Endothelial cell of umbilical vein (primary cell): ENCODE measurements at regions not wholly inside any gene's neighbourhood (a gene's known extent, or its start where the extent isn't known, plus 50 kb on each side); places are given as distances from the start of the nearest gene placed in this dataset.

Source experiments
- BruUV-seq: library from RNA; stranded (reverse); fragments of 400-500 nt; replicated peaks from 2 replicates; lab custom pipeline; 2021; lab: Mats Ljungman, UMichigan
- CTCF ChIA-PET: fragments of 300-600, 350-600 bp; sonication (Branson Sonifier 250); formaldehyde crosslinking; loops from one replicate; lab custom pipeline; 2021; ENCODE audit warnings: antibody characterized with exemption, inconsistent platforms; lab: Charles Lee
- POLR2A ChIA-PET: fragments of 300-600, 350-600 bp; sonication (Branson Sonifier 250); formaldehyde crosslinking; loops from one replicate; lab custom pipeline; 2021; ENCODE audit warnings: antibody characterized with exemption, inconsistent platforms; lab: Charles Lee
- DNase-seq: peaks from one replicate; pipeline ENCODE4 v3.0.0-alpha.2; 2011; ENCODE audit warnings: low read depth, low spot score
- FAIRE-seq: peaks from 2 replicates; lab custom pipeline; 2011; peaks lifted over from hg19 to GRCh38; lab: Jason Lieb, UNC
- H2AFZ ChIP-seq: 2 replicates; pipeline ENCODE4 v1.6.0; 2012; ENCODE audit warnings: low read depth, low read length, control low read depth, inconsistent platforms
- H3K27ac ChIP-seq: 2 replicates; pipeline ENCODE4 v1.5.1; 2011; ENCODE audit warnings: low read depth, mild to moderate bottlenecking, control low read depth, low read length, moderate library complexity; ENCODE audit not compliant: insufficient read depth
- H3K27me3 ChIP-seq, 2 experiments: 2 replicates each; pipeline versions ENCODE4 v1.6.0 to v1.6.1; 2011; ENCODE audit warnings: low read length in 2 of 2, mixed read lengths in 1 of 2; ENCODE audit not compliant: control insufficient read depth in 2 of 2, insufficient read depth in 2 of 2
- H3K36me3 ChIP-seq, 2 experiments: 2 replicates in 1 of 2; 3 replicates in 1 of 2; pipeline ENCODE4 v1.5.1; 2011; ENCODE audit warnings: low read length in 2 of 2, mild to moderate bottlenecking in 1 of 2, moderate library complexity in 1 of 2; ENCODE audit not compliant: control insufficient read depth in 2 of 2, insufficient read depth in 2 of 2; ENCODE audit errors: extremely low read depth in 1 of 2
- H3K4me1 ChIP-seq: 3 replicates; pipeline ENCODE4 v1.5.1; 2011; ENCODE audit warnings: mild to moderate bottlenecking, low read length; ENCODE audit not compliant: control insufficient read depth, insufficient read depth; ENCODE audit errors: extremely low read depth
- H3K4me2 ChIP-seq: 2 replicates; pipeline ENCODE4 v1.6.1; 2011; ENCODE audit warnings: low read length, control low read depth, mixed read lengths; ENCODE audit not compliant: insufficient read depth
- H3K4me3 ChIP-seq, 3 experiments: fragments of 200-600 bp in 1 of 3; sonication (generic), shearing (Covaris generic) in 1 of 3; replicated peaks in 1 of 3; 2 replicates each; pipeline ENCODE4 v1.5.1; 2011 to 2016; ENCODE audit warnings: control low read depth in 3 of 3, low read length in 3 of 3, mild to moderate bottlenecking in 2 of 3, inconsistent platforms in 1 of 3, low read depth in 1 of 3, moderate library complexity in 1 of 3; ENCODE audit not compliant: insufficient read depth in 1 of 3
- H3K79me2 ChIP-seq: 2 replicates; pipeline ENCODE4 v1.6.0; 2012; ENCODE audit warnings: low read length, inconsistent platforms; ENCODE audit not compliant: control insufficient read depth, insufficient read depth
- H3K9ac ChIP-seq: replicated peaks from 2 replicates; pipeline ENCODE3; 2011; ENCODE audit warnings: low read length, control low read depth; ENCODE audit not compliant: insufficient read depth; ENCODE audit errors: extremely low read depth
- H3K9me1 ChIP-seq: replicated peaks from 3 replicates; pipeline ENCODE4 v1.6.0; 2011; ENCODE audit warnings: mild to moderate bottlenecking, low read length; ENCODE audit not compliant: control insufficient read depth, insufficient read depth; ENCODE audit errors: extremely low read depth
- H3K9me3 ChIP-seq: replicated peaks from 2 replicates; pipeline ENCODE4 v1.5.1; 2012; ENCODE audit warnings: low read length, inconsistent platforms; ENCODE audit not compliant: control insufficient read depth, insufficient read depth
- H4K20me1 ChIP-seq: replicated peaks from 2 replicates; pipeline ENCODE3; 2011; ENCODE audit warnings: mild to moderate bottlenecking, low read length; ENCODE audit not compliant: control insufficient read depth, insufficient read depth; ENCODE audit errors: extremely low read depth
- EZH2 ChIP-seq: IDR thresholded peaks from 2 replicates; pipeline ENCODE4 v1.6.1; 2012; ENCODE audit warnings: borderline replicate concordance, low read depth, mild to moderate bottlenecking, moderate library complexity, low read length, inconsistent platforms; ENCODE audit not compliant: severe bottlenecking
- FOS ChIP-seq: IDR thresholded peaks from 2 replicates; pipeline ENCODE4 v1.6.1; 2011; ENCODE audit warnings: mild to moderate bottlenecking, low read length, moderate library complexity, borderline replicate concordance; ENCODE audit not compliant: insufficient read depth
- GATA2 ChIP-seq: IDR thresholded peaks from 2 replicates; pipeline ENCODE4 v1.7.0; 2011; ENCODE audit warnings: low read depth, mild to moderate bottlenecking, moderate library complexity, mixed read lengths, low read length; ENCODE audit not compliant: insufficient read length, insufficient read depth
- JUN ChIP-seq: IDR thresholded peaks from 2 replicates; pipeline ENCODE4 v1.6.1; 2011; ENCODE audit warnings: borderline replicate concordance, low read depth; ENCODE audit not compliant: insufficient read length, insufficient read depth
- MYC ChIP-seq: IDR thresholded peaks from one replicate; pipeline ENCODE4 v1.6.1; 2011; ENCODE audit warnings: mild to moderate bottlenecking, low read depth, low read length
- POLR2A ChIP-seq: IDR thresholded peaks from 2 replicates; pipeline ENCODE4 v1.6.1; 2012; ENCODE audit warnings: low read depth, mild to moderate bottlenecking, control low read depth, low read length
- POLR2AphosphoS5 ChIP-seq: IDR thresholded peaks from 2 replicates; pipeline ENCODE4 v1.6.1; 2012; ENCODE audit warnings: low read depth, mild to moderate bottlenecking, control low read depth, low read length, moderate library complexity; ENCODE audit not compliant: insufficient read depth
- dilution Hi-C: fragments of 300-500 bp; cut with MboI; formaldehyde crosslinking; loops from one replicate; pipeline ENCODE4 v1.15.0; 2019; ENCODE audit warnings: low sequenced_read_pairs; ENCODE audit not compliant: extremely low pct_ligation_motif_present
- intact Hi-C: fragments of 100-400 bp; cut with micrococcal nuclease; formaldehyde crosslinking; loops from one replicate; pipeline ENCODE4 v1.10.0; 2022
- TF ChIP-seq, protein P1 (sequence below): IDR thresholded peaks from 2 replicates; pipeline ENCODE4 v1.6.1; 2011; ENCODE audit not compliant: insufficient read depth, insufficient read length
- TF ChIP-seq, protein P2 (sequence below), 2 donors: IDR thresholded peaks; 1 replicate in 1 of 2; 2 replicates in 1 of 2; pipeline ENCODE4 v1.5.1; 2011; ENCODE audit warnings: low read length in 2 of 2, mild to moderate bottlenecking in 2 of 2, moderate library complexity in 2 of 2, control low read depth in 1 of 2, inconsistent platforms in 1 of 2, low read depth in 1 of 2; ENCODE audit not compliant: insufficient read depth in 1 of 2; ENCODE audit errors: extremely low read depth in 1 of 2

DNA sequence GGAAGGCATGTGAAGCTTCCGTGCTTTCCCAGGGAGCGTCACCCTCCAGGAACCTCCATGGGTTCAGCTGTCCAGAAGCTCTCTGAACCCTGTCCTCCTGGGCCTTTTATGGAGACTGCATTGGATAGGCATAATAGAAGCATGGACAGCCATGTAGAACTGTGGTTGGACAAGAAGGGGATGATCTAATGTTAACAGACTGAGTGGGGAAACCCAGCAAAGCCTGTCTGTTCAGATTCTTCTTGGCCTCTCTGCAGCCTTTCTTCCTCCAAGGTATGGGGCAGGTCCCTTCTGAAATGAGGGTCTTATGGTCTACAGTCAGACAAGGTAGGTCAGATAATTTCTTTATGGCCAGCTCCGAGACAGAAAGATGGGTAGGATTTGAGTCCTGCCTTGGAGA is 59.1 kb upstream of the CTNNA1 start:
- POLR2A ChIA-PET = no interaction called here
- Histone ChIP-seq H3K4me2 (no peak overlapping the region), H3K36me3 (no peaks in the 10 kb centered on the region), H3K9me3 (no peaks in the 10 kb centered on the region), H3K27ac (no peak overlapping the region), H3K9ac (no peak overlapping the region), H3K4me3 (no peak overlapping the region), H2AFZ (no peak overlapping the region), H3K27me3 (peaks cover 0 to 3% of the 10 kb centered on the region in 2 experiments), H3K9me1 (no peaks in the 10 kb centered on the region), H3K79me2 (no peaks in the 10 kb centered on the region), H3K4me1 (peaks cover 6% of the 10 kb centered on the region), H4K20me1 (no peaks in the 10 kb centered on the region)
- no TSS peak for BruUV-seq
- intact Hi-C loops = no loop called here
- no peak for FAIRE-seq
- dilution Hi-C loops = no loop called here
- DNase-seq = no peak
- CTCF ChIA-PET = no interaction called here
- TF ChIP-seq POLR2AphosphoS5 = no peak
- TF ChIP-seq, protein P1, sequence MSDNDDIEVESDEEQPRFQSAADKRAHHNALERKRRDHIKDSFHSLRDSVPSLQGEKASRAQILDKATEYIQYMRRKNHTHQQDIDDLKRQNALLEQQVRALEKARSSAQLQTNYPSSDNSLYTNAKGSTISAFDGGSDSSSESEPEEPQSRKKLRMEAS = no peak

DNA sequence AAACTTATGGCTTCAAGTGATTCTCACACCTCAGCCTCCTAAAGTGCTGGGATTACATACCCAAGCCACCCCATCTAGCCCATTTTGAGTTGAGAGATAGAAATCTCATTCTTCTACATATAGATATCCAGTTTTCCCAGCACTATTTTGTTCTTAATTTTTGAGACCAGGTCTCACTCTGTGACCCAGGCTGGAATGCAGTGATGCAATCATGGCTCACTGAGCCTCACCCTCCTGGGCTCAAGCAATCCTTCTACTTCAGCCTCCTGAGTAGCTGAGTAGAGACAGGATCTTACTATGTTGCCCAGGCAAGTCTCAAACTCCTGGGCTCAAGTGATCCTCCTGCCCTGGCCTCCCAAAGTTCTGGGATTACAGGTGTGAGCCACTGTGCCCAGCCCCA is 60.9 kb upstream of the CTNNA1 start:
- Histone ChIP-seq H4K20me1 (no peaks in the 10 kb centered on the region), H3K4me1 (peaks cover 6% of the 10 kb centered on the region), H3K9me3 (no peaks in the 10 kb centered on the region), H3K79me2 (no peaks in the 10 kb centered on the region), H3K9me1 (no peaks in the 10 kb centered on the region), H3K27ac (no peak overlapping the region), H3K4me2 (no peak overlapping the region), H3K9ac (no peak overlapping the region), H3K27me3 (peaks cover 0 to 3% of the 10 kb centered on the region in 2 experiments), H3K36me3 (no peaks in the 10 kb centered on the region), H2AFZ (no peak overlapping the region), H3K4me3 (no peak overlapping the region)
- intact Hi-C loops (no loop called here), dilution Hi-C loops (no loop called here)
- POLR2A ChIA-PET = no interaction called here
- TF ChIP-seq, protein P2, sequence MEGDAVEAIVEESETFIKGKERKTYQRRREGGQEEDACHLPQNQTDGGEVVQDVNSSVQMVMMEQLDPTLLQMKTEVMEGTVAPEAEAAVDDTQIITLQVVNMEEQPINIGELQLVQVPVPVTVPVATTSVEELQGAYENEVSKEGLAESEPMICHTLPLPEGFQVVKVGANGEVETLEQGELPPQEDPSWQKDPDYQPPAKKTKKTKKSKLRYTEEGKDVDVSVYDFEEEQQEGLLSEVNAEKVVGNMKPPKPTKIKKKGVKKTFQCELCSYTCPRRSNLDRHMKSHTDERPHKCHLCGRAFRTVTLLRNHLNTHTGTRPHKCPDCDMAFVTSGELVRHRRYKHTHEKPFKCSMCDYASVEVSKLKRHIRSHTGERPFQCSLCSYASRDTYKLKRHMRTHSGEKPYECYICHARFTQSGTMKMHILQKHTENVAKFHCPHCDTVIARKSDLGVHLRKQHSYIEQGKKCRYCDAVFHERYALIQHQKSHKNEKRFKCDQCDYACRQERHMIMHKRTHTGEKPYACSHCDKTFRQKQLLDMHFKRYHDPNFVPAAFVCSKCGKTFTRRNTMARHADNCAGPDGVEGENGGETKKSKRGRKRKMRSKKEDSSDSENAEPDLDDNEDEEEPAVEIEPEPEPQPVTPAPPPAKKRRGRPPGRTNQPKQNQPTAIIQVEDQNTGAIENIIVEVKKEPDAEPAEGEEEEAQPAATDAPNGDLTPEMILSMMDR (IDR thresholded peaks at IDR 0.05; ENCODE audit: extremely low read depth in 1 of 2, insufficient read depth in 1 of 2, low read depth in 1 of 2, low read length in 2 of 2) = no peak
- TF ChIP-seq FOS (no peak), MYC (no peak), GATA2 (no peak), POLR2AphosphoS5 (no peak), POLR2A (no peak), EZH2 (no peak), JUN (no peak)
- TF ChIP-seq, protein P1 = no peak
- BruUV-seq = no TSS peak
- no peak for FAIRE-seq
- CTCF ChIA-PET = no interaction called here
- no peak for DNase-seq
